ENCODE measurements at regions not wholly inside any gene's neighbourhood (a gene's known extent, or its start where the extent isn't known, plus 50 kb on each side); places are given as distances from the start of the nearest gene placed in this dataset.

DNA sequence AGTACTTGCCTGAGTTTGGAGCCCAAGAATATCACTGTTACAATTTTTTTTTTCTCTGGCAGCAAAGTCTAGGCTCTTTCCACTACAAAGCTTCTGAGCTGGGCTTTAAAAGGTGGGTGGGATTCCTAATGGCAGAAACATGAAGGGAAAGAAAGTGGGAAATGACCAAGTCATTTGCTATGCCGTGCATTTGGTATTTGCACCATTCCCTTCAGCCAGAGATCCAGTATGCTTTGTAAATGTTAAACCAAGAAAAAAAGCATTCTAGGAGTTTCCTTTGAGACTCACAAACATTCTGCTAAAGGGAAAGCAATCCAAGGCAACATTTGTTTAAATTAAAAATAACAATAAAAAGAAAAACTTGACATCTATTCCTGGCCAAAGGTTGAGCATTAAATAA is 451.2 kb downstream of the RAB28 start:
- TF ChIP-seq, protein P1, sequence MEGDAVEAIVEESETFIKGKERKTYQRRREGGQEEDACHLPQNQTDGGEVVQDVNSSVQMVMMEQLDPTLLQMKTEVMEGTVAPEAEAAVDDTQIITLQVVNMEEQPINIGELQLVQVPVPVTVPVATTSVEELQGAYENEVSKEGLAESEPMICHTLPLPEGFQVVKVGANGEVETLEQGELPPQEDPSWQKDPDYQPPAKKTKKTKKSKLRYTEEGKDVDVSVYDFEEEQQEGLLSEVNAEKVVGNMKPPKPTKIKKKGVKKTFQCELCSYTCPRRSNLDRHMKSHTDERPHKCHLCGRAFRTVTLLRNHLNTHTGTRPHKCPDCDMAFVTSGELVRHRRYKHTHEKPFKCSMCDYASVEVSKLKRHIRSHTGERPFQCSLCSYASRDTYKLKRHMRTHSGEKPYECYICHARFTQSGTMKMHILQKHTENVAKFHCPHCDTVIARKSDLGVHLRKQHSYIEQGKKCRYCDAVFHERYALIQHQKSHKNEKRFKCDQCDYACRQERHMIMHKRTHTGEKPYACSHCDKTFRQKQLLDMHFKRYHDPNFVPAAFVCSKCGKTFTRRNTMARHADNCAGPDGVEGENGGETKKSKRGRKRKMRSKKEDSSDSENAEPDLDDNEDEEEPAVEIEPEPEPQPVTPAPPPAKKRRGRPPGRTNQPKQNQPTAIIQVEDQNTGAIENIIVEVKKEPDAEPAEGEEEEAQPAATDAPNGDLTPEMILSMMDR (conservative IDR thresholded peaks at IDR 0.05; ENCODE audit: low read depth, low read length) = no peak
- no peak for TF ChIP-seq EZH2 (IDR thresholded peaks at IDR 0.05; ENCODE audit: borderline replicate concordance, low read depth, low read length, poor library complexity, severe bottlenecking)

Measured in A673 (cell line).